Right lobe of liver (tissue), 6 donors: ENCODE measurements at regions not wholly inside any gene's neighbourhood (a gene's known extent, or its start where the extent isn't known, plus 50 kb on each side); places are given as distances from the start of the nearest gene placed in this dataset.

Source experiments
- ATAC-seq, 4 donors: fragments of 200-7000 bp; cut with Tn5 transposase; one replicate each; pipeline ENCODE4 v1.9.1; 2020; ENCODE audit warnings: mild to moderate bottlenecking in 4 of 4, moderate library complexity in 4 of 4
- DNase-seq, 3 donors: peaks; one replicate each; pipeline ENCODE4 v3.0.0-alpha.2; 2020
- H3K27ac ChIP-seq, 3 donors: fragments of 200-600 bp; one replicate each; pipeline ENCODE4 v1.8.0; 2022
- H3K27me3 ChIP-seq, 2 donors: fragments of 200-600 bp; one replicate each; pipeline ENCODE4 v1.8.0; 2022
- H3K36me3 ChIP-seq, 4 donors: fragments of 200-600 bp; sonication (generic) in 1 of 4; one replicate each; pipeline versions ENCODE4 v1.5.1 to v1.8.0; 2017 to 2022; ENCODE audit warnings: control low read depth in 1 of 4
- H3K4me1 ChIP-seq, 4 donors: fragments of 200-600 bp; sonication (generic) in 1 of 4; one replicate each; pipeline versions ENCODE4 v1.5.1 to v1.8.0; 2017 to 2022; ENCODE audit warnings: control low read depth in 1 of 4
- H3K4me3 ChIP-seq, 3 donors: fragments of 200-600 bp; one replicate each; pipeline ENCODE4 v1.8.0; 2022
- H3K9me3 ChIP-seq, 4 donors: fragments of 200-600 bp; sonication (generic) in 1 of 4; one replicate each; pipeline versions ENCODE4 v1.5.1 to v1.8.0; 2017 to 2022; ENCODE audit warnings: control low read depth in 1 of 4
- CTCF ChIP-seq, 4 donors: fragments of 200-600 bp in 3 of 4; fragments of 450-650 bp in 1 of 4; IDR thresholded peaks; one replicate each; pipeline versions ENCODE4 v1.5.1 to v1.8.0; 2016 to 2022; ENCODE audit warnings: antibody characterized with exemption in 4 of 4, mild to moderate bottlenecking in 2 of 4
- POLR2A ChIP-seq: fragments of 450-650 bp; IDR thresholded peaks from one replicate; pipeline ENCODE4 v1.6.1; 2017; ENCODE audit warnings: antibody characterized with exemption, mild to moderate bottlenecking
- WGBS: methylation state at CpG from one replicate; pipeline ENCODE4 v1.1.6; 2018; ENCODE audit warnings: low coverage, low lambda C conversion rate; ENCODE audit not compliant: insufficient coverage; ENCODE audit errors: missing lambda C conversion rate; 5-methylcytosine and 5-hydroxymethylcytosine counted together
- intact Hi-C, 2 donors: fragments of 100-400 bp; cut with DNase I; formaldehyde crosslinking; loops; one replicate each; pipeline versions ENCODE4 v1.11.2 to v1.14.1; 2022
- donor health status: DM: no; HTN: yes; CAD: no.
- donor health status: DM: no; HTN: no; CAD: no.
- donor health status: DM: no; HTN: no; CAD: no.
- donor health status: DM: no; HTN: yes; CAD: no.
- donor health status: DM: no; HTN: yes; CAD: no.

- no peaks in the 10 kb centered on the region for H3K36me3 ChIP-seq
- WGBS: 56% methylated on average over 10 of the region's 15 CpGs
- no peak overlapping the region for H3K27ac ChIP-seq
- no peaks in the 10 kb centered on the region for H3K4me1 ChIP-seq
- H3K9me3 ChIP-seq: no peaks in the 10 kb centered on the region
- DNase-seq (no peak), ATAC-seq (no peak)
- H3K27me3 ChIP-seq: no peaks in the 10 kb centered on the region
- intact Hi-C loops: no loop called here
- no peak overlapping the region for H3K4me3 ChIP-seq
- TF ChIP-seq CTCF (IDR thresholded peaks at IDR 0.05): no peak
- no peak for TF ChIP-seq POLR2A
Observed at GRCh38 chr1:193313354-193314140, 127.1 kb upstream of the B3GALT2 start.

- ATAC-seq: no peak
- H3K4me1 ChIP-seq: no peaks in the 10 kb centered on the region
- DNase-seq: no peak
- no peaks in the 10 kb centered on the region for H3K36me3 ChIP-seq
- no peaks in the 10 kb centered on the region for H3K27me3 ChIP-seq
- no peak overlapping the region for H3K27ac ChIP-seq
- WGBS: 68% methylated on average over 4 of the region's 4 CpGs
- no peak overlapping the region for H3K4me3 ChIP-seq
- intact Hi-C loops: no loop called here
- no peaks in the 10 kb centered on the region for H3K9me3 ChIP-seq
- TF ChIP-seq POLR2A (no peak), CTCF (IDR thresholded peaks at IDR 0.05) (no peak)
Observed at GRCh38 chr1:193312432-193312831, 126.0 kb upstream of the B3GALT2 start.

GRCh38 chr1:193311226-193311948 lies 125.0 kb upstream of the B3GALT2 start:
- no peaks in the 10 kb centered on the region for H3K9me3 ChIP-seq
- no peak overlapping the region for H3K27ac ChIP-seq
- ATAC-seq (no peak), DNase-seq (no peak)
- no peaks in the 10 kb centered on the region for H3K36me3 ChIP-seq
- no peaks in the 10 kb centered on the region for H3K27me3 ChIP-seq
- no peaks in the 10 kb centered on the region for H3K4me1 ChIP-seq
- intact Hi-C loops: no loop called here
- no peak overlapping the region for H3K4me3 ChIP-seq
- no peak for TF ChIP-seq CTCF (IDR thresholded peaks at IDR 0.05)
- TF ChIP-seq POLR2A: no peak
- 58% methylated on average over 4 of the region's 4 CpGs for WGBS

- Histone ChIP-seq H3K27me3 (no peaks in the 10 kb centered on the region), H3K36me3 (no peaks in the 10 kb centered on the region), H3K4me3 (no peak overlapping the region), H3K4me1 (no peaks in the 10 kb centered on the region), H3K27ac (no peak overlapping the region), H3K9me3 (no peaks in the 10 kb centered on the region)
- TF ChIP-seq CTCF (IDR thresholded peaks at IDR 0.05) (no peak), POLR2A (no peak)
- intact Hi-C loops: no loop called here
- DNase-seq (no peak), ATAC-seq (no peak)
- 39% methylated on average over 3 of the region's 3 CpGs for WGBS
Observed at GRCh38 chr1:193310564-193310963, 124.2 kb upstream of the B3GALT2 start.
